ENCODE measurements at regions not wholly inside any gene's neighbourhood (a gene's known extent, or its start where the extent isn't known, plus 50 kb on each side); places are given as distances from the start of the nearest gene placed in this dataset.
"Not testable (repeated sequence)": the region's sequence is repeated elsewhere in the genome, so short reads cannot be mapped to it uniquely, and the experiment has no call there.

GRCh38 chr11:42768576-42768975, 543.2 kb upstream of the API5 start:
- DNase-seq (ENCODE audit: low spot score), result no peak

- DNase-seq (ENCODE audit: low spot score), result peak; percentile 6
Measured at GRCh38 chr11:42770444-42771065, 541.2 kb upstream of the API5 start.

- DNase-seq (ENCODE audit: low spot score), result no peak
Measured at GRCh38 chr11:42772886-42773285, 538.9 kb upstream of the API5 start.

DNA sequence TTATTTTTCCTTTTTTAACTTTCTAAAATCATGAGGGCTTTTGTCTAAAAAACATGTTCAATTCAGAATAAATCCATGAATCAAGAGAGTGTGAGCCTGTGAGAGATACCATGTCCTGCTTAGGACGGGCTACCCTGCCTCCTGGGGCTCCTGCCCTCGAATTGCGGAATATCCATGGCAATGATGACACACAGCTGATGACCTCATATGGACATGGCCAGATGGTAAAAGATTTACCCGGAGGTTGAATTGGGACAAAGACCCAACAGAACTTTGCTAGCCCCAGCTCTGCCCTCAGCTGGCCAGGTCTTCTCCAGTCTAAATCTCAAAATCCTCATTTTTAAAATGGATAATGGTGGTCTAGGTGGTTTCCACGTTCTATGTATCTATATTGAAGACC, 538.1 kb upstream of the API5 start:
- no peak for DNase-seq (ENCODE audit: low spot score)

DNA sequence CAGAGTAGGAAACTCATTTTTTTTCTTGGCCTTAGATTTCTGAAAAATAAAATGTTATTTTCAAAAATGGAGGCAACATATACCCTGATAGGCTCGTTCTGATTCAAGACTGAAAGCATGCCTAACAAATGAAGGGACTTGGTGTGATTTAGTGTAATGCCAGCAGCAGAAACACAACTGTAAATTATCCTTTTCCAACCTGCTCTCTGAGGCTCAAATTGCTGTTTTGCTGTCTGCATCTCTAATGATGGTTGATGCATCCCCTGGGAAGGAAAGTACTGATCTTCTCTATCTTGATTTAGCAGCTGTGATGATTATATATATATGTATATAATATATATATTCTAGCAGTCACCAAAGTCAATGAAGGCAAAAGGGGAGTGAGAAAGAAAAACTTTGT, 537.2 kb upstream of the API5 start:
- DNase-seq (ENCODE audit: low spot score), result no peak

DNA sequence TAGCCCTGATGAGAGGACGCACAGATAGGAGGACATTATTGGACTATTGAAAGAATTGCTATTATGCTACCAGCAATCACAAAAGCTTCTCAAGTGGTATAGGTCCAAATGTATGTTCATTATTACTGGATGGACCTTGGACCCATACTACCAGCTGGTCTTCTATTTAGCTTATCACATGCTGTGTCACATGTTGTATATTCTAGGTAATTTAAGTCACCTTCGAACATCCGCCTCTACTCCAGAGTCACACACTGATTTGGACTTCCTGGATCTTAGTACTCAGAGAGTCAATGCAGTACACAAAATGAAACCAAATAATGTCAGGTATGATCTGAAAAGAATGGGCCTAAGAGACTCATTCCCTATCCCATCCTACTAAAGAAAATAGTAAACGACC, 534.0 kb upstream of the API5 start:
- DNase-seq (ENCODE audit: low spot score), result no peak

GRCh38 chr11:42778193-42778592, 533.6 kb upstream of the API5 start:
- no peak for DNase-seq (ENCODE audit: low spot score)

DNA sequence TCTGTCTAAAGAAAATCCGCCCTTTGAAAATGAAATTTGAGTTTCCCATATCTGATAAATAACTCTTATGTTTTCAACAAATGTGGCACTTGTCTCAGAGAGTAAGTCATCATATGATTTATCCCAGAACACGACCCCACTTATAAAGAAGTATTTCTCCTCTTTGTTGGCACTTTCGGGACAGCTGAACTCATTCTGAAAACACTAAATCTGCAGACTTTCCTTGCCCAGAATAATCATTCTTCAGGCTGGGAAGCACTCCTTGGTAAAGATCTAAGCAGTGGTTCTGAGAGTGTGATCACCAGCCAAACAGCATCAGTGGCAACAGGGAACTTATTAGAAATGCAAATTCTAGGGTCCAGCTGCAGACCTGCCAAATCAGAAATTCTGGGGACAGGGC, 532.2 kb upstream of the API5 start:
- no peak for DNase-seq (ENCODE audit: low spot score)

DNA sequence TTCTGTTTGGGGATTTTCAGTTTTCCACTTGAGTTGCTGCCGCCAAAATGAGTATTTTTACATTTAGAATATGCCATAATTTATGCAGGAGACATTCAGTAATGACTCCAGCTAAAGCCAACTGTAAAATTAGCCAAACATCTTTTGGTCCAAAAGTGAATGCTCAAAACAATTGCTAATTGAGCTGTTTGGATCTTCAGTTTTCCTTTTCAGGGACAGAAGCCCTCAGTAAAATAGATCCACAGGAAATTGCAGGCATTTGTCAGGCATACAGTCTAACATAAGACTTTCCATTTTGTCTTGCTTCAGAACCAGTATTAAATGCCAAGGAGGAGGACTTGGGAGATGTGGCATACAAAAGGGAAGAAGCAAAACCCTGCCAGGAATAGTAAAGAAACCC, 524.8 kb upstream of the API5 start:
- no peak for DNase-seq (ENCODE audit: low spot score)

GRCh38 chr11:42795483-42795882, 516.3 kb upstream of the API5 start:
- not testable (repeated sequence) for DNase-seq (ENCODE audit: low spot score)

DNA sequence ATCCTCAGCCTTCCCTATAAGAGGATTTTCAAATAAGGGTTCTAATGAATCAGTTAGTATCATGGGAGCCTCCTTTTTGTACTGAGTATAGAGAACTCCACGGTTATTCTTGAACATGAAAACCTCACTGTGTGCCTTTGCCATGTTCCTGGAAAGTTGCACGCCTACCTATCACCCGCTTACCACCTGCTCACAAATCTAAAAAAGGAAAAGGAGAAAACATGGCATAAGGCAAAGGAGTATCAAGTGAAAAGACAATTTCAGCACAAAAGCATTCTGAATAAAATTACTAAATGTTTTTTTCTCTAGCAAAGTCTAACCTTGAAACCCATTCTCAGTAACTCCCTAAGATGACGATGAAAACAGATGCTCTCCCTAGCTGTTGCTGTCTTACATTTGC, 511.8 kb upstream of the API5 start:
- no peak for DNase-seq (ENCODE audit: low spot score)

DNA sequence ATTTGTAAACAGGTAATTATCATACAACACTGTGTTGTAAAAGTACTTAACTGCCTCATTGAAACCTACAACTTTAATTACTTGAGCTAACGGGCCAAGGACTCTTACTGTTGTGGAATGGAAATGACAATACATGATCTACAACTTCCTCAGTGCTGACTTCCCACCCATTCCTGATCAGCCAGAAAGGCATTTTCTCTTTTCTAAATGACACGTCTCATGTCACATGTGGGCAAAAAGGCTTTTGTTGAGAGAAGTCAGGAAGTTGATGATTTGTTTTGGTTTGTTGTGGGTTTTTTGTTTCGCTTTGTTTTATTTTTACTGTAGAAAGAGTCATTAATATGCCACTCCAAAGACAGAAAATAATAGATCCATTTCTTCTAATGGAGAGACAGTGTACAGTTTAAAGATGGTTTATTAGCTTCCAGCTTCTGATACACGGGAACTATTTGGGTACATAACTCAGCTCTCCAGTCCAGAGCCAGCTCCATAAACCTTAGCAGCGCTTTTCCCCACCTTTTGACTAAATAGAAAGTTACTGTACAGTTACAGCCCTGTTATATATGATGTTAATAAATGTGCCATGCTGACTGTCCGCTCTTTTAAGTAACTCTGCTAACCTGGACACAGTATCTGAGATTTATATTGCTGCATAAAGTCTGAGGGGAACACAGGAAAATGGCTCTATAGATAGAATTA, 509.4 kb upstream of the API5 start:
- DNase-seq (ENCODE audit: low spot score), result no peak

GRCh38 chr11:42806191-42806590, 505.6 kb upstream of the API5 start:
- no peak for DNase-seq (ENCODE audit: low spot score)

GRCh38 chr11:42812361-42812760, 499.4 kb upstream of the API5 start:
- DNase-seq (ENCODE audit: low spot score), result no peak

- DNase-seq (ENCODE audit: low spot score), result no peak
Measured at GRCh38 chr11:42812960-42813359, 498.8 kb upstream of the API5 start.

DNA sequence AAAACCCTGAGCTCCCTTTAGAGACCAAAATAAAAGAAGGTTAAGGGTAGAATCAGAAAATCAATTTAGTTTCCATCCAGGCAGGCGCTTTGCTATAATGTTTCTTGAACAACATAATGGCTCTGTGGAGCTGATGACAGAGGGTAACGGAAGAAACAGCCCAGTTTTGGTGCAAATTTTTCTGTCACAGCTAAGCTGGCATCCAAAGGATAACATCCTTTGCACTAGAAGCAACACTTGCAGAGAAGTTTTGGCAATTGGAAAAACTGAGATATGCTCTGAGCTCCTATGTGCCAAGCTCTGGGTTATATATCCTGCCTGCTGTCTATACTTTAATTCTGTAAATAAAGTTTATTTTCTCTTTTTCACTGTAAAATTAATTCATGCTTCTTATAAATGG, 495.3 kb upstream of the API5 start:
- no peak for DNase-seq (ENCODE audit: low spot score)

- no peak for DNase-seq (ENCODE audit: low spot score)
Measured at GRCh38 chr11:42819126-42819525, 492.7 kb upstream of the API5 start.

DNA sequence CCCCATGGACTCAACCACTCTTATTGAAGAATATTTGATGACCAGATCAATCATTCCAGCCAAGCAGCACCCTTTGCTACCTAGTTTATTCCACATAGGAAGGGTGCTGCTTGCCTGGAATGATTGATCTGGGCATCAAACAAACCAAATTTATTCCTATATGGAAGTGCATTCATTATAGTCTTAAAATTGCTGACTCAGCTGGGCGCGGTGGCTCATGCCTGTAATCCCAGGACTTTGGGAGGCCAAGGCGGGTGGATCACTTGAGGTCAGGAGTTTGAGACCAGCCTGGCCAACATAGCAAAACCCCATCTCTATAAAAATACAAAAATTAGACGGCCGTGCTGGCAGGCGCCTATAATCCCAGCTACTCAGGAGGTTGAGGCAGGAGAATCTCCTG, 489.6 kb upstream of the API5 start:
- DNase-seq (ENCODE audit: low spot score), result not testable (repeated sequence)

DNA sequence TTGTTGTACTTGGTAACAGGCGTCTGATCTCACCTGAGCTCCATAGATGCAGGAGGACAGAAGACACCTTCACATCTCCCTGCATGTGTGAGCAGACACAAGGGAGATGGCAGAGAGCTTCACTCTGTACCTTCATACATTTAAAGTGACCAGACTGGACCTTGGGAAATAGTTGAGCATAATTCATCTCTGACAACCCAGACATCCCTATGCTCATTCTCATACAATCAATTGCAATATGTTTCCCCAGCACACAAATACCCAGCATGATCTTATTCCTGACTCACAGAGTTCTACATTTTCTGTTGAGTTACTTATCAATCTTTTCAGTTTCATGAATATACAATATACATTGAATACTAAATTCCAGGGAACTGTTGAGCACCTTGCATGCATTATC, 488.2 kb upstream of the API5 start:
- DNase-seq (ENCODE audit: low spot score), result no peak

DNA sequence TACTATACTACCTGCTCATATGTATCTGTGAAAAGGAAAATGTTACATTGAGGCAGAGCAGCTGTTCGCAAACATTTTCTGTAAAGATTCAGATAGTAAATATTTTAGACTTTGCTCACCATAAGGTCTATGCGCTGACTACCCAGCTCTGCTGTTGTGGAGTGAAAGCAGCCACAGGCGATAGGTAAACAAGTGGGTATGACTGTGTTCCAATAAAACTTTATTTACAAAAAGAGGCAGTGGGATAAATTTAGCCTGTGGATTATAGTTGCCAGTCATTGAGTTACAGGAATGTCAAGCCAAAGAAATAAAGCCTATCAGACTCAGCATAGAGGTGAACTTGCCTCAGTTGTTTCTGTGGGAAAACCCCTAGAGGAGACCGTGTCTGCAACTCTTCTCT, 487.7 kb upstream of the API5 start:
- DNase-seq (ENCODE audit: low spot score), result no peak

GRCh38 chr11:42825598-42825997, 486.2 kb upstream of the API5 start:
- DNase-seq (ENCODE audit: low spot score), result no peak

DNA sequence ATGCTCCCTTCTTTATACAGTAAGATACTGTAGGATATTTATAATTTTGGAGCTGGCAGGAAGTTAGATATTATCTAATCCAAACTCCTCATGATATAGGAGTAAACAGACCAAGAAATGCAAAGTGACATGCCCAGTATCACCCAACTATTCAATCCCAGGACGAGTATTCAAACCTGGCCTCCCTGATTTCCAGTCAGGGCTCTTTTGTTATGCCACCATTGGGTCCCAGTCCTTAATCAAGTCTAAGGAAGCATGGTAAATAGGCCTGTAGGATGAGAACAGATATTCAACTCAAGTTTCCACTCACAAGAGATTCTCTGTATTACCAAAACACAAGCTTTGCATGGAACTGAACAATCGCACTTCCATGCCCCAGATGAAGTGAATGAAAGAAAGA, 484.0 kb upstream of the API5 start:
- DNase-seq (ENCODE audit: low spot score), result no peak

DNA sequence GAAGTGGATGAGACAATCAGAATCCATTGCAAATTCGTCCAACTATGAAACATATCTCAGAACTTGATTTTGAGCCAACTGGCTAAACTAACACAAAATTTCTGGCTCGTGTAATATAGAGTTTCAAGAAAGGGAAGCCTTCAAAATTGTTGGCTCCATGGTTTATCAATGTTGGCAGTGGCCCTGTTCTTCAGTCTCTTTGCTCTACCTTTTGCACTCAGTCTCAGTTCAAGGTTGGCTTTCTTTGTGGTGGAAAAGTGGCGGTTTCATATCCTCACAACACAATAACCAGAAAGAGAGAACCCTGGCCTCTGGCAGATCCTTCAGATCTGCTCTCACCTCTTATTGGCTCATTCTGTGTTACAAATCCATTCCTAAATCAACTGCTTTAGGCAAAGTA, 473.8 kb upstream of the API5 start:
- DNase-seq (ENCODE audit: low spot score), result no peak

- no peak for DNase-seq (ENCODE audit: low spot score)
Measured at GRCh38 chr11:42840176-42840829, 471.5 kb upstream of the API5 start.
